ENCODE measurements at regions not wholly inside any gene's neighbourhood (a gene's known extent, or its start where the extent isn't known, plus 50 kb on each side); places are given as distances from the start of the nearest gene placed in this dataset.
"Not testable (repeated sequence)": the region's sequence is repeated elsewhere in the genome, so short reads cannot be mapped to it uniquely, and the experiment has no call there.

GRCh38 chr12:65742018-65743010 lies 82.0 kb upstream of the HMGA2 start:
- Histone ChIP-seq H3K36me3 (ENCODE audit: insufficient read depth, low read length) (no peaks in the 10 kb centered on the region), H3K4me2 (ENCODE audit: low read length) (peak overlapping the region; percentile 85), H3K4me1 (ENCODE audit: control insufficient read depth, insufficient read depth, low read length) (peaks cover 23% of the 10 kb centered on the region), H3K4me3 (ENCODE audit: low read length) (peak overlapping the region; percentile 93), H3K27me3 (ENCODE audit: control insufficient read depth, insufficient read depth, low read length) (no peaks in the 10 kb centered on the region), H3K9ac (ENCODE audit: low read depth, low read length) (peak overlapping the region; percentile 95), H3K9me3 (replicated peaks; ENCODE audit: low read length) (no peaks in the 10 kb centered on the region)

- not testable (repeated sequence) for H3K9ac ChIP-seq (ENCODE audit: low read depth, low read length); H3K4me2 ChIP-seq (ENCODE audit: low read length); H3K27me3 ChIP-seq (ENCODE audit: control insufficient read depth, insufficient read depth, low read length); H3K4me3 ChIP-seq (ENCODE audit: low read length); H3K36me3 ChIP-seq (ENCODE audit: insufficient read depth, low read length); H3K9me3 ChIP-seq (replicated peaks; ENCODE audit: low read length)
- H3K4me1 ChIP-seq (ENCODE audit: control insufficient read depth, insufficient read depth, low read length) = peaks cover 23% of the 10 kb centered on the region
Measured at GRCh38 chr12:65744236-65744840, 79.9 kb upstream of the HMGA2 start.

GRCh38 chr12:65747338-65747737 lies 76.9 kb upstream of the HMGA2 start:
- H3K4me2 ChIP-seq (ENCODE audit: low read length) = no peak overlapping the region
- H3K27me3 ChIP-seq (ENCODE audit: control insufficient read depth, insufficient read depth, low read length) = no peaks in the 10 kb centered on the region
- no peak overlapping the region for H3K4me3 ChIP-seq (ENCODE audit: low read length)
- H3K4me1 ChIP-seq (ENCODE audit: control insufficient read depth, insufficient read depth, low read length) = peaks cover 15% of the 10 kb centered on the region
- H3K9ac ChIP-seq (ENCODE audit: low read depth, low read length) = no peak overlapping the region
- no peaks in the 10 kb centered on the region for H3K36me3 ChIP-seq (ENCODE audit: insufficient read depth, low read length)
- H3K9me3 ChIP-seq (replicated peaks; ENCODE audit: low read length) = no peaks in the 10 kb centered on the region

GRCh38 chr12:65748332-65748731 lies 76.0 kb upstream of the HMGA2 start:
- no peaks in the 10 kb centered on the region for H3K9me3 ChIP-seq (replicated peaks; ENCODE audit: low read length)

GRCh38 chr12:65754290-65754689 lies 70.0 kb upstream of the HMGA2 start:
- no peaks in the 10 kb centered on the region for H3K27me3 ChIP-seq (ENCODE audit: control insufficient read depth, insufficient read depth, low read length)
- no peaks in the 10 kb centered on the region for H3K9me3 ChIP-seq (replicated peaks; ENCODE audit: low read length)
- no peak overlapping the region for H3K4me3 ChIP-seq (ENCODE audit: low read length)
- H3K4me2 ChIP-seq (ENCODE audit: low read length) = no peak overlapping the region
- no peak overlapping the region for H3K9ac ChIP-seq (ENCODE audit: low read depth, low read length)
- H3K36me3 ChIP-seq (ENCODE audit: insufficient read depth, low read length) = no peaks in the 10 kb centered on the region
- H3K4me1 ChIP-seq (ENCODE audit: control insufficient read depth, insufficient read depth, low read length) = no peaks in the 10 kb centered on the region

More at GRCh38 chr12:65748332-65748731, 76.0 kb upstream of the HMGA2 start:
- Histone ChIP-seq H3K4me1 (ENCODE audit: control insufficient read depth, insufficient read depth, low read length) (peaks cover 6% of the 10 kb centered on the region), H3K9ac (ENCODE audit: low read depth, low read length) (no peak overlapping the region), H3K4me2 (ENCODE audit: low read length) (no peak overlapping the region), H3K4me3 (ENCODE audit: low read length) (no peak overlapping the region), H3K27me3 (ENCODE audit: control insufficient read depth, insufficient read depth, low read length) (no peaks in the 10 kb centered on the region), H3K36me3 (ENCODE audit: insufficient read depth, low read length) (no peaks in the 10 kb centered on the region)

- no peak overlapping the region for H3K4me3 ChIP-seq (ENCODE audit: low read length)
- no peaks in the 10 kb centered on the region for H3K36me3 ChIP-seq (ENCODE audit: insufficient read depth, low read length)
- H3K9me3 ChIP-seq (replicated peaks; ENCODE audit: low read length) = no peaks in the 10 kb centered on the region
Measured at GRCh38 chr12:65754744-65755595, 69.3 kb upstream of the HMGA2 start.

GRCh38 chr12:65755596-65755978 lies 68.7 kb upstream of the HMGA2 start:
- no peaks in the 10 kb centered on the region for H3K27me3 ChIP-seq (ENCODE audit: control insufficient read depth, insufficient read depth, low read length)
- no peaks in the 10 kb centered on the region for H3K36me3 ChIP-seq (ENCODE audit: insufficient read depth, low read length)
- no peaks in the 10 kb centered on the region for H3K4me1 ChIP-seq (ENCODE audit: control insufficient read depth, insufficient read depth, low read length)
- no peaks in the 10 kb centered on the region for H3K9me3 ChIP-seq (replicated peaks; ENCODE audit: low read length)
- no peak overlapping the region for H3K4me2 ChIP-seq (ENCODE audit: low read length)
- no peak overlapping the region for H3K4me3 ChIP-seq (ENCODE audit: low read length)
- no peak overlapping the region for H3K9ac ChIP-seq (ENCODE audit: low read depth, low read length)

More at GRCh38 chr12:65754744-65755595, 69.3 kb upstream of the HMGA2 start:
- Histone ChIP-seq H3K9ac (ENCODE audit: low read depth, low read length) (no peak overlapping the region), H3K4me1 (ENCODE audit: control insufficient read depth, insufficient read depth, low read length) (no peaks in the 10 kb centered on the region), H3K4me2 (ENCODE audit: low read length) (no peak overlapping the region), H3K27me3 (ENCODE audit: control insufficient read depth, insufficient read depth, low read length) (no peaks in the 10 kb centered on the region)

- no peak overlapping the region for H3K9ac ChIP-seq (ENCODE audit: low read depth, low read length)
- H3K4me2 ChIP-seq (ENCODE audit: low read length) = no peak overlapping the region
- no peaks in the 10 kb centered on the region for H3K4me1 ChIP-seq (ENCODE audit: control insufficient read depth, insufficient read depth, low read length)
- H3K36me3 ChIP-seq (ENCODE audit: insufficient read depth, low read length) = no peaks in the 10 kb centered on the region
- H3K9me3 ChIP-seq (replicated peaks; ENCODE audit: low read length) = no peaks in the 10 kb centered on the region
- H3K4me3 ChIP-seq (ENCODE audit: low read length) = no peak overlapping the region
- no peaks in the 10 kb centered on the region for H3K27me3 ChIP-seq (ENCODE audit: control insufficient read depth, insufficient read depth, low read length)
Measured at GRCh38 chr12:65756267-65756666, 68.0 kb upstream of the HMGA2 start.

GRCh38 chr12:65756956-65757511 lies 67.2 kb upstream of the HMGA2 start:
- Histone ChIP-seq H3K4me1 (ENCODE audit: control insufficient read depth, insufficient read depth, low read length) (no peaks in the 10 kb centered on the region), H3K36me3 (ENCODE audit: insufficient read depth, low read length) (no peaks in the 10 kb centered on the region), H3K4me3 (ENCODE audit: low read length) (no peak overlapping the region), H3K9ac (ENCODE audit: low read depth, low read length) (no peak overlapping the region), H3K4me2 (ENCODE audit: low read length) (no peak overlapping the region), H3K27me3 (ENCODE audit: control insufficient read depth, insufficient read depth, low read length) (no peaks in the 10 kb centered on the region), H3K9me3 (replicated peaks; ENCODE audit: low read length) (no peaks in the 10 kb centered on the region)

- no peaks in the 10 kb centered on the region for H3K9me3 ChIP-seq (replicated peaks; ENCODE audit: low read length)
- H3K4me1 ChIP-seq (ENCODE audit: control insufficient read depth, insufficient read depth, low read length) = no peaks in the 10 kb centered on the region
- no peak overlapping the region for H3K4me3 ChIP-seq (ENCODE audit: low read length)
- no peak overlapping the region for H3K9ac ChIP-seq (ENCODE audit: low read depth, low read length)
- H3K4me2 ChIP-seq (ENCODE audit: low read length) = no peak overlapping the region
- no peaks in the 10 kb centered on the region for H3K27me3 ChIP-seq (ENCODE audit: control insufficient read depth, insufficient read depth, low read length)
- no peaks in the 10 kb centered on the region for H3K36me3 ChIP-seq (ENCODE audit: insufficient read depth, low read length)
Measured at GRCh38 chr12:65758401-65758800, 65.9 kb upstream of the HMGA2 start.

GRCh38 chr12:65759735-65760134 lies 64.5 kb upstream of the HMGA2 start:
- Histone ChIP-seq H3K9me3 (replicated peaks; ENCODE audit: low read length) (no peaks in the 10 kb centered on the region), H3K27me3 (ENCODE audit: control insufficient read depth, insufficient read depth, low read length) (no peaks in the 10 kb centered on the region), H3K9ac (ENCODE audit: low read depth, low read length) (no peak overlapping the region), H3K4me1 (ENCODE audit: control insufficient read depth, insufficient read depth, low read length) (no peaks in the 10 kb centered on the region), H3K4me3 (ENCODE audit: low read length) (no peak overlapping the region), H3K36me3 (ENCODE audit: insufficient read depth, low read length) (no peaks in the 10 kb centered on the region), H3K4me2 (ENCODE audit: low read length) (no peak overlapping the region)
